ENCODE measurements at regions not wholly inside any gene's neighbourhood (a gene's known extent, or its start where the extent isn't known, plus 50 kb on each side); places are given as distances from the start of the nearest gene placed in this dataset.

- no peak overlapping the region for H3K4me3 ChIP-seq (ENCODE audit: low read depth, low read length)
- no peak for TF ChIP-seq CTCF (conservative IDR thresholded peaks at IDR 0.05; ENCODE audit: low read depth, low read length)
- DNase-seq (ENCODE audit: low read depth), result no peak
Measured at GRCh38 chr3:174700736-174701135, 158.4 kb upstream of the NAALADL2 start.

GRCh38 chr3:174710612-174711011 lies 148.5 kb upstream of the NAALADL2 start:
- TF ChIP-seq CTCF (conservative IDR thresholded peaks at IDR 0.05; ENCODE audit: low read depth, low read length), result no peak
- H3K4me3 ChIP-seq (ENCODE audit: low read depth, low read length), result no peak overlapping the region
- no peak for DNase-seq (ENCODE audit: low read depth)

- H3K4me3 ChIP-seq (ENCODE audit: low read depth, low read length), result no peak overlapping the region
- no peak for TF ChIP-seq CTCF (conservative IDR thresholded peaks at IDR 0.05; ENCODE audit: low read depth, low read length)
- no peak for DNase-seq (ENCODE audit: low read depth)
Measured at GRCh38 chr3:174715386-174715785, 143.7 kb upstream of the NAALADL2 start.

GRCh38 chr3:174716956-174717505 lies 142.1 kb upstream of the NAALADL2 start:
- no peak overlapping the region for H3K4me3 ChIP-seq (ENCODE audit: low read depth, low read length)
- no peak for TF ChIP-seq CTCF (conservative IDR thresholded peaks at IDR 0.05; ENCODE audit: low read depth, low read length)
- DNase-seq (ENCODE audit: low read depth), result no peak

GRCh38 chr3:174720717-174721116 lies 138.4 kb upstream of the NAALADL2 start:
- no peak for TF ChIP-seq CTCF (conservative IDR thresholded peaks at IDR 0.05; ENCODE audit: low read depth, low read length)
- no peak for DNase-seq (ENCODE audit: low read depth)
- no peak overlapping the region for H3K4me3 ChIP-seq (ENCODE audit: low read depth, low read length)

GRCh38 chr3:174725303-174725702 lies 133.8 kb upstream of the NAALADL2 start:
- no peak overlapping the region for H3K4me3 ChIP-seq (ENCODE audit: low read depth, low read length)
- TF ChIP-seq CTCF (conservative IDR thresholded peaks at IDR 0.05; ENCODE audit: low read depth, low read length), result no peak
- no peak for DNase-seq (ENCODE audit: low read depth)

GRCh38 chr3:174737966-174738365 lies 121.2 kb upstream of the NAALADL2 start:
- no peak for DNase-seq (ENCODE audit: low read depth)
- TF ChIP-seq CTCF (conservative IDR thresholded peaks at IDR 0.05; ENCODE audit: low read depth, low read length), result no peak
- no peak overlapping the region for H3K4me3 ChIP-seq (ENCODE audit: low read depth, low read length)
